Osteoblast (primary cell): ENCODE measurements at regions not wholly inside any gene's neighbourhood (a gene's known extent, or its start where the extent isn't known, plus 50 kb on each side); places are given as distances from the start of the nearest gene placed in this dataset.

Experiments used
- DNase-seq: peaks from one replicate; pipeline ENCODE4 v3.0.0; 2011; ENCODE audit warnings: low spot score, mixed read lengths; ENCODE audit not compliant: insufficient read length; ENCODE audit errors: missing footprints
- H2AFZ ChIP-seq: 2 replicates; pipeline ENCODE4 v1.6.0; 2011; ENCODE audit warnings: mild to moderate bottlenecking, low read length
- H3K27ac ChIP-seq: 2 replicates; pipeline ENCODE4 v1.5.1; 2011; ENCODE audit warnings: mild to moderate bottlenecking, low read depth, low read length, moderate library complexity
- H3K27me3 ChIP-seq: 2 replicates; pipeline ENCODE4 v1.6.0; 2012; ENCODE audit warnings: mild to moderate bottlenecking, control low read depth, inconsistent platforms, low read length, moderate library complexity; ENCODE audit not compliant: insufficient read depth
- H3K36me3 ChIP-seq: 2 replicates; pipeline ENCODE4 v1.5.1; 2011; ENCODE audit warnings: mild to moderate bottlenecking, low read length, control low read depth, moderate library complexity; ENCODE audit not compliant: insufficient read depth
- H3K4me1 ChIP-seq: 2 replicates; pipeline ENCODE4 v1.5.1; 2011; ENCODE audit warnings: mild to moderate bottlenecking, low read length, control low read depth, moderate library complexity; ENCODE audit not compliant: insufficient read depth
- H3K4me2 ChIP-seq: 2 replicates; pipeline ENCODE4 v1.6.0; 2011; ENCODE audit warnings: mild to moderate bottlenecking, low read length; ENCODE audit not compliant: insufficient read depth
- H3K4me3 ChIP-seq: fragments of 200-600 bp; sonication (generic); 3 replicates; pipeline ENCODE4 v1.5.1; 2012; ENCODE audit warnings: mild to moderate bottlenecking, low read length, inconsistent platforms; ENCODE audit not compliant: insufficient read depth
- H3K79me2 ChIP-seq: 2 replicates; pipeline ENCODE4 v1.6.0; 2012; ENCODE audit warnings: mild to moderate bottlenecking, low read length, control low read depth, inconsistent platforms; ENCODE audit not compliant: insufficient read depth
- H3K9me3 ChIP-seq: 2 replicates; pipeline ENCODE4 v1.5.1; 2011; ENCODE audit warnings: low read depth, low read length, control low read depth
- H4K20me1 ChIP-seq: 2 replicates; pipeline ENCODE4 v1.6.0; 2012; ENCODE audit warnings: mild to moderate bottlenecking, low read length, control low read depth; ENCODE audit not compliant: insufficient read depth
- TF ChIP-seq, protein P1 (sequence below): IDR thresholded peaks from 2 replicates; pipeline ENCODE4 v1.5.1; 2011; ENCODE audit warnings: mild to moderate bottlenecking, low read depth, low read length, moderate library complexity; ENCODE audit errors: extremely low read depth

GRCh38 chr18:45227001-45227742, 388.1 kb upstream of the SLC14A2 start:
- H3K27ac ChIP-seq: no peak overlapping the region
- DNase-seq: no peak

DNA sequence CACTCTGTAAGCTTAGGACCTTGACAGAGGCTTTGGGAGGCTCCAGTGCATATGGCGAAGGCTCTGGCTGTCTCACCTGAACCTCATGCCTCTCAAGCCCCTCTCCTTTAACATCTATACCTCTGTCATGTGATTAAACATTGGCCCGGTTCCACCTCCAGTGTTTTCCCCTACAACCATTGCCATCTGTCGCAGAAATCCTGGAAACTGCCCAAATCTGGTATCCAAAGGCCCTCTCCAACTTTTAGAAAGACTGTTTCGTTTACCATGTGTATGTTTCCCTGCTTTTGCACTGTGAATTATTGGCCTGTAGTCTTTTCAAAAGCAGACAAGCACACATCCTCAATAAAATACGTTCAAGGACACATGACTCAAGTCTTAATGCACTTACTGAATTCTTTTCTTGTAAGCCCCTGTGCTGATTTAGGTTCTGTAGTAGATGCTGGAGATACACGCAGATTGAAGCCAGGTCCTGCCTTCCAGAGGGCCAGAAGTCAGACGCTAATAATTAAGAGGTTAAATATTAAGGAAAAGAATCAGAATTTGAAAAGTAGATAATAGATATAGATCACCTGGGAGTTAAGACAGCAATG, 386.4 kb upstream of the SLC14A2 start:
- Histone ChIP-seq H3K4me2 (no peak overlapping the region), H3K27ac (no peak overlapping the region), H3K27me3 (no peaks in the 10 kb centered on the region), H3K79me2 (no peaks in the 10 kb centered on the region), H3K4me1 (no peaks in the 10 kb centered on the region), H4K20me1 (no peaks in the 10 kb centered on the region), H3K9me3 (no peaks in the 10 kb centered on the region), H2AFZ (no peak overlapping the region), H3K36me3 (no peaks in the 10 kb centered on the region), H3K4me3 (no peak overlapping the region)
- DNase-seq: no peak
- TF ChIP-seq, protein P1, sequence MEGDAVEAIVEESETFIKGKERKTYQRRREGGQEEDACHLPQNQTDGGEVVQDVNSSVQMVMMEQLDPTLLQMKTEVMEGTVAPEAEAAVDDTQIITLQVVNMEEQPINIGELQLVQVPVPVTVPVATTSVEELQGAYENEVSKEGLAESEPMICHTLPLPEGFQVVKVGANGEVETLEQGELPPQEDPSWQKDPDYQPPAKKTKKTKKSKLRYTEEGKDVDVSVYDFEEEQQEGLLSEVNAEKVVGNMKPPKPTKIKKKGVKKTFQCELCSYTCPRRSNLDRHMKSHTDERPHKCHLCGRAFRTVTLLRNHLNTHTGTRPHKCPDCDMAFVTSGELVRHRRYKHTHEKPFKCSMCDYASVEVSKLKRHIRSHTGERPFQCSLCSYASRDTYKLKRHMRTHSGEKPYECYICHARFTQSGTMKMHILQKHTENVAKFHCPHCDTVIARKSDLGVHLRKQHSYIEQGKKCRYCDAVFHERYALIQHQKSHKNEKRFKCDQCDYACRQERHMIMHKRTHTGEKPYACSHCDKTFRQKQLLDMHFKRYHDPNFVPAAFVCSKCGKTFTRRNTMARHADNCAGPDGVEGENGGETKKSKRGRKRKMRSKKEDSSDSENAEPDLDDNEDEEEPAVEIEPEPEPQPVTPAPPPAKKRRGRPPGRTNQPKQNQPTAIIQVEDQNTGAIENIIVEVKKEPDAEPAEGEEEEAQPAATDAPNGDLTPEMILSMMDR: no peak

More at GRCh38 chr18:45227001-45227742, 388.1 kb upstream of the SLC14A2 start:
- Histone ChIP-seq H3K79me2 (no peaks in the 10 kb centered on the region), H3K4me1 (no peaks in the 10 kb centered on the region), H3K36me3 (no peaks in the 10 kb centered on the region), H3K4me2 (no peak overlapping the region), H2AFZ (no peak overlapping the region), H3K27me3 (no peaks in the 10 kb centered on the region), H4K20me1 (no peaks in the 10 kb centered on the region), H3K4me3 (no peak overlapping the region), H3K9me3 (no peaks in the 10 kb centered on the region)
- TF ChIP-seq, protein P1: no peak

- DNase-seq: no peak
- Histone ChIP-seq H3K36me3 (no peaks in the 10 kb centered on the region), H4K20me1 (no peaks in the 10 kb centered on the region), H3K27me3 (no peaks in the 10 kb centered on the region), H3K4me1 (no peaks in the 10 kb centered on the region), H3K4me2 (no peak overlapping the region), H2AFZ (no peak overlapping the region), H3K4me3 (no peak overlapping the region), H3K27ac (no peak overlapping the region), H3K9me3 (no peaks in the 10 kb centered on the region), H3K79me2 (no peaks in the 10 kb centered on the region)
- TF ChIP-seq, protein P1: no peak
These were observed 383.7 kb upstream of the SLC14A2 start for GRCh38 chr18:45231617-45232016.

GRCh38 chr18:45232061-45232460, 383.2 kb upstream of the SLC14A2 start:
- Histone ChIP-seq H3K36me3 (no peaks in the 10 kb centered on the region), H3K9me3 (no peaks in the 10 kb centered on the region), H3K4me2 (no peak overlapping the region), H3K79me2 (no peaks in the 10 kb centered on the region), H4K20me1 (no peaks in the 10 kb centered on the region), H3K27me3 (no peaks in the 10 kb centered on the region), H2AFZ (no peak overlapping the region), H3K27ac (no peak overlapping the region), H3K4me3 (no peak overlapping the region), H3K4me1 (no peaks in the 10 kb centered on the region)
- no peak for DNase-seq
- TF ChIP-seq, protein P1: no peak
